OCI-LY3 (cell line): ENCODE measurements at regions not wholly inside any gene's neighbourhood (a gene's known extent, or its start where the extent isn't known, plus 50 kb on each side); places are given as distances from the start of the nearest gene placed in this dataset.

Experiments
- EZH2phosphoT487 ChIP-seq: fragments of 200-600 bp; shearing (Covaris generic); IDR thresholded peaks from 2 replicates; pipeline ENCODE4 v1.6.1; 2018; ENCODE audit warnings: antibody characterized with exemption, mixed run types, low read depth
- TF ChIP-seq, protein P1 (sequence below): fragments of 200-600, 300-600 bp; sonication (generic); IDR thresholded peaks from 2 replicates; pipeline ENCODE4 v1.5.1; 2014; ENCODE audit warnings: antibody characterized with exemption, low read length, low read depth

DNA sequence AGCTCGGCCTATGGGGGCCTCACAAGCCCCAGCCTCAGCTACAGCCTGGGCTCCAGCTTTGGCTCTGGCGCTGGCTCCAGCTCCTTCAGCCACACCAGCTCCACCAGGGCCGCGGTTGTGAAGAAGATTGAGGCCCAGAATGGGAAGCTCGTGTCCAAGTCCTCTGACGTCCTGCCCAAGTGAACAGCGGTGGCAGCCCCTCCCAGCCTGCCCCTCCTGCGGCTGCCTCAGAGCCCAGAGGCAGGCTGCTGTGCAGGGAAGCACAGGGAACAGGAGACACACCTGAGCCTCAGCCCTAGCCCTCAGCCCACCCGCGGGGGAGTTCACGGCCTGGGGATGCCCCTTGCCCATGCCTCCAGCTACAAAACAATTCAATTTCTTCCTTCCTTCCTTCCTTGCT is 75.7 kb upstream of the ZXDA start:
- TF ChIP-seq, protein P1, sequence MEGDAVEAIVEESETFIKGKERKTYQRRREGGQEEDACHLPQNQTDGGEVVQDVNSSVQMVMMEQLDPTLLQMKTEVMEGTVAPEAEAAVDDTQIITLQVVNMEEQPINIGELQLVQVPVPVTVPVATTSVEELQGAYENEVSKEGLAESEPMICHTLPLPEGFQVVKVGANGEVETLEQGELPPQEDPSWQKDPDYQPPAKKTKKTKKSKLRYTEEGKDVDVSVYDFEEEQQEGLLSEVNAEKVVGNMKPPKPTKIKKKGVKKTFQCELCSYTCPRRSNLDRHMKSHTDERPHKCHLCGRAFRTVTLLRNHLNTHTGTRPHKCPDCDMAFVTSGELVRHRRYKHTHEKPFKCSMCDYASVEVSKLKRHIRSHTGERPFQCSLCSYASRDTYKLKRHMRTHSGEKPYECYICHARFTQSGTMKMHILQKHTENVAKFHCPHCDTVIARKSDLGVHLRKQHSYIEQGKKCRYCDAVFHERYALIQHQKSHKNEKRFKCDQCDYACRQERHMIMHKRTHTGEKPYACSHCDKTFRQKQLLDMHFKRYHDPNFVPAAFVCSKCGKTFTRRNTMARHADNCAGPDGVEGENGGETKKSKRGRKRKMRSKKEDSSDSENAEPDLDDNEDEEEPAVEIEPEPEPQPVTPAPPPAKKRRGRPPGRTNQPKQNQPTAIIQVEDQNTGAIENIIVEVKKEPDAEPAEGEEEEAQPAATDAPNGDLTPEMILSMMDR: no peak
- TF ChIP-seq EZH2phosphoT487: no peak
